Gastrocnemius medialis (tissue), 4 donors: ENCODE measurements at regions not wholly inside any gene's neighbourhood (a gene's known extent, or its start where the extent isn't known, plus 50 kb on each side); places are given as distances from the start of the nearest gene placed in this dataset.

Experiments used
- POLR2A ChIP-seq, 2 donors: fragments of 450-650 bp; IDR thresholded peaks; one replicate each; pipeline ENCODE4 v1.6.1; 2017; ENCODE audit warnings: antibody characterized with exemption in 2 of 2, mild to moderate bottlenecking in 2 of 2, moderate library complexity in 2 of 2
- TF ChIP-seq, protein P1 (sequence below), 5 experiments: fragments of 450-650 bp in 3 of 5; fragments of 200-600 bp in 2 of 5; sonication (generic) in 2 of 5; IDR thresholded peaks in 4 of 5; conservative IDR thresholded peaks in 1 of 5; 1 replicate in 4 of 5; 2 replicates in 1 of 5; pipeline ENCODE4 v1.5.1; 2016 to 2019; ENCODE audit warnings: antibody characterized with exemption in 5 of 5, mild to moderate bottlenecking in 3 of 5, moderate library complexity in 3 of 5

DNA sequence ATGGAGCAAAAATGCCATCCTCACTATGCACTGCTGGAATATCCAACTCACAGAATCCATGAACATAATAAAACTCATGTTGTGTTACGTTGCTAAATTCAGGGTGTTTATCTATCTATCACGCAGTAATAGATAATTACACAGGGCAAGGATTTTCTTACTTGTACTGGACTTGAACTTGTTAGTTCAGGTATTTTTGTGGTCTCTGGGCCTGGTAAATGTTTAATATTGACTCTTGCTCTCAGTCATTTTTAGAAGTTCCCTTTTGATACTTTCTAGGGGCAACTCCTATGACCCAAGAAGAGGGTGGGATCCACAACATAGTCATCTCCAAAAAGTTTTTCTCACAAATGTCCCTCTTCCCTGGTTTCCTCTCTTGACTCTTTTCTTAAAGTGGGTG lies 522.4 kb upstream of the IGFBP7 start:
- TF ChIP-seq, protein P1, sequence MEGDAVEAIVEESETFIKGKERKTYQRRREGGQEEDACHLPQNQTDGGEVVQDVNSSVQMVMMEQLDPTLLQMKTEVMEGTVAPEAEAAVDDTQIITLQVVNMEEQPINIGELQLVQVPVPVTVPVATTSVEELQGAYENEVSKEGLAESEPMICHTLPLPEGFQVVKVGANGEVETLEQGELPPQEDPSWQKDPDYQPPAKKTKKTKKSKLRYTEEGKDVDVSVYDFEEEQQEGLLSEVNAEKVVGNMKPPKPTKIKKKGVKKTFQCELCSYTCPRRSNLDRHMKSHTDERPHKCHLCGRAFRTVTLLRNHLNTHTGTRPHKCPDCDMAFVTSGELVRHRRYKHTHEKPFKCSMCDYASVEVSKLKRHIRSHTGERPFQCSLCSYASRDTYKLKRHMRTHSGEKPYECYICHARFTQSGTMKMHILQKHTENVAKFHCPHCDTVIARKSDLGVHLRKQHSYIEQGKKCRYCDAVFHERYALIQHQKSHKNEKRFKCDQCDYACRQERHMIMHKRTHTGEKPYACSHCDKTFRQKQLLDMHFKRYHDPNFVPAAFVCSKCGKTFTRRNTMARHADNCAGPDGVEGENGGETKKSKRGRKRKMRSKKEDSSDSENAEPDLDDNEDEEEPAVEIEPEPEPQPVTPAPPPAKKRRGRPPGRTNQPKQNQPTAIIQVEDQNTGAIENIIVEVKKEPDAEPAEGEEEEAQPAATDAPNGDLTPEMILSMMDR (IDR thresholded peaks at IDR 0.05 in 4 of 5, conservative IDR thresholded peaks at IDR 0.05 in 1 of 5), result no peak
- TF ChIP-seq POLR2A (IDR thresholded peaks at IDR 0.05), result no peak
